Vagina (tissue), 2 donors: ENCODE measurements at regions not wholly inside any gene's neighbourhood (a gene's known extent, or its start where the extent isn't known, plus 50 kb on each side); places are given as distances from the start of the nearest gene placed in this dataset.

Experiments used
- DNase-seq, 2 donors: peaks; one replicate each; pipeline ENCODE4 v3.0.0-alpha.2; 2017; ENCODE audit errors: extremely low spot score in 2 of 2
- H3K27ac ChIP-seq: fragments of 200-600 bp; sonication (generic); one replicate; pipeline ENCODE4 v1.5.1; 2019
- H3K27me3 ChIP-seq: fragments of 200-600 bp; sonication (generic); one replicate; pipeline ENCODE4 v1.5.1; 2019
- H3K36me3 ChIP-seq, 2 donors: fragments of 200-600 bp; sonication (generic); one replicate each; pipeline ENCODE4 v1.5.1; 2017 to 2019
- H3K4me1 ChIP-seq: fragments of 200-600 bp; sonication (generic); one replicate; pipeline ENCODE4 v1.5.1; 2019
- H3K4me3 ChIP-seq, 2 donors: fragments of 200-600 bp; sonication (generic); 1 replicate in 1 of 2; 2 replicates in 1 of 2; pipeline ENCODE4 v1.5.1; 2016 to 2019
- H3K9me3 ChIP-seq: fragments of 200-600 bp; sonication (generic); one replicate; pipeline ENCODE4 v1.5.1; 2019
- POLR2A ChIP-seq, 2 donors: fragments of 450-650 bp; IDR thresholded peaks; one replicate each; pipeline ENCODE4 v1.6.1; 2017; ENCODE audit warnings: antibody characterized with exemption in 2 of 2, mild to moderate bottlenecking in 2 of 2, moderate library complexity in 2 of 2
- POLR2AphosphoS5 ChIP-seq, 2 donors: sonication (generic); formaldehyde crosslinking; IDR thresholded peaks; one replicate each; pipeline ENCODE4 v1.9.0; 2017; ENCODE audit warnings: antibody characterized with exemption in 2 of 2, mild to moderate bottlenecking in 2 of 2, low read depth in 1 of 2; ENCODE audit not compliant: insufficient read depth in 1 of 2
- intact Hi-C: fragments of 100-400 bp; cut with DNase I; formaldehyde crosslinking; loops from one replicate; pipeline ENCODE4 v1.15.1; 2023
- TF ChIP-seq, protein P1 (sequence below), 3 experiments: fragments of 450-650 bp in 2 of 3; fragments of 200-600 bp in 1 of 3; sonication (generic) in 1 of 3; IDR thresholded peaks; one replicate each; pipeline ENCODE4 v1.5.1; 2017 to 2019; ENCODE audit warnings: antibody characterized with exemption in 3 of 3, mild to moderate bottlenecking in 2 of 3, moderate library complexity in 2 of 3

DNA sequence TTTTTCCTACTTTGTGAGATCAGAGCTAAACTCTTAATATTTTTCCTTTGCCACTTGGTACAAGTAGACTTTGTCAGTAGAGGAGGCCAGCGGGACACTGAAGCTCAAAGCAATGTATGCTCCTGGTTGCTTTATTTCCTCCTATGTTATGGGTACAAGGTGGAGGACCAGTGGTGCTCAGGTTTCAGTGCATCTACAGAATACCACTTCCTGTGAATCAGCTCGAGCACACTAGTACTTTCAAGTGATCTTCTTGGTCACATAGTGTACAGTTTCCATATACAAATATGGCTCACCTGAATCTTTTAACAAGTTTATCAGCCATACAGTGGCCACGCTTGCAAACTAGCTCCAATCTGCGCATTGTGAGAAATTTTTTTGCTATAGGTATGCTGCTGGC is 1674.8 kb upstream of the TMEFF2 start:
- no peak for DNase-seq
- TF ChIP-seq, protein P1, sequence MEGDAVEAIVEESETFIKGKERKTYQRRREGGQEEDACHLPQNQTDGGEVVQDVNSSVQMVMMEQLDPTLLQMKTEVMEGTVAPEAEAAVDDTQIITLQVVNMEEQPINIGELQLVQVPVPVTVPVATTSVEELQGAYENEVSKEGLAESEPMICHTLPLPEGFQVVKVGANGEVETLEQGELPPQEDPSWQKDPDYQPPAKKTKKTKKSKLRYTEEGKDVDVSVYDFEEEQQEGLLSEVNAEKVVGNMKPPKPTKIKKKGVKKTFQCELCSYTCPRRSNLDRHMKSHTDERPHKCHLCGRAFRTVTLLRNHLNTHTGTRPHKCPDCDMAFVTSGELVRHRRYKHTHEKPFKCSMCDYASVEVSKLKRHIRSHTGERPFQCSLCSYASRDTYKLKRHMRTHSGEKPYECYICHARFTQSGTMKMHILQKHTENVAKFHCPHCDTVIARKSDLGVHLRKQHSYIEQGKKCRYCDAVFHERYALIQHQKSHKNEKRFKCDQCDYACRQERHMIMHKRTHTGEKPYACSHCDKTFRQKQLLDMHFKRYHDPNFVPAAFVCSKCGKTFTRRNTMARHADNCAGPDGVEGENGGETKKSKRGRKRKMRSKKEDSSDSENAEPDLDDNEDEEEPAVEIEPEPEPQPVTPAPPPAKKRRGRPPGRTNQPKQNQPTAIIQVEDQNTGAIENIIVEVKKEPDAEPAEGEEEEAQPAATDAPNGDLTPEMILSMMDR (IDR thresholded peaks at IDR 0.05), result no peak
- no peak for TF ChIP-seq POLR2AphosphoS5 (IDR thresholded peaks at IDR 0.05; ENCODE audit: insufficient read depth in 1 of 2, low read depth in 1 of 2)
- no peak for TF ChIP-seq POLR2A (IDR thresholded peaks at IDR 0.05)
- no peak overlapping the region for H3K4me3 ChIP-seq
- intact Hi-C loops, result no loop called here
- no peaks in the 10 kb centered on the region for H3K9me3 ChIP-seq
- H3K4me1 ChIP-seq, result no peaks in the 10 kb centered on the region
- H3K27ac ChIP-seq, result no peak overlapping the region
- no peaks in the 10 kb centered on the region for H3K27me3 ChIP-seq
- H3K36me3 ChIP-seq, result no peaks in the 10 kb centered on the region

DNA sequence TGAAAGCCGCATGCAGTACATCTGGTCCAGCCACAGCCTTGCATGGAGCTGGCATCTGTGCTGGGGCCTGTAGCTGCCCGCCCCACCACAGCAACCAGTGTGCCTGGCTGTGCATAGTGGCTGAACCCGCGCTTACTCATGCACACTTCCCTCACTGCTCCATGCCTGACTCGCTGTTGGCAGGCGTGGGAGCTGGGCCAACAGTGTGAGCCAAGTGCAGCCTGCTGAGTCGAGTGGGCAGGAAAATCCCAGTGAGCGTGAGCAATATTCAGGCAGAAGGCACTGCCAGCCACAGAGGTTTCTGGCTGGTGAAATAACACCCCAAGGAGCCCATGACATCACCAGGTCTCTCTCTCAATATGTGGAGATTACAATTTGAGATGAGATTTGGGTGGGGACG is 1674.1 kb upstream of the TMEFF2 start:
- H3K4me3 ChIP-seq, result no peak overlapping the region
- no peak for TF ChIP-seq POLR2AphosphoS5 (IDR thresholded peaks at IDR 0.05; ENCODE audit: insufficient read depth in 1 of 2, low read depth in 1 of 2)
- TF ChIP-seq, protein P1 (IDR thresholded peaks at IDR 0.05), result no peak
- TF ChIP-seq POLR2A (IDR thresholded peaks at IDR 0.05), result no peak
- no peak overlapping the region for H3K27ac ChIP-seq

GRCh38 chr2:193868132-193868531 is 1673.4 kb upstream of the TMEFF2 start:
- TF ChIP-seq, protein P1 (IDR thresholded peaks at IDR 0.05), result no peak
- TF ChIP-seq POLR2A (IDR thresholded peaks at IDR 0.05) (no peak), POLR2AphosphoS5 (IDR thresholded peaks at IDR 0.05; ENCODE audit: insufficient read depth in 1 of 2, low read depth in 1 of 2) (no peak)
- intact Hi-C loops, result no loop called here
- Histone ChIP-seq H3K4me1 (no peaks in the 10 kb centered on the region), H3K27ac (no peak overlapping the region), H3K27me3 (no peaks in the 10 kb centered on the region), H3K9me3 (no peaks in the 10 kb centered on the region), H3K4me3 (no peak overlapping the region), H3K36me3 (no peaks in the 10 kb centered on the region)
- peak in 1 of 2 donors; percentile 94 for DNase-seq

More for the DNA sequence above, 1674.1 kb upstream of the TMEFF2 start:
- H3K4me1 ChIP-seq, result no peaks in the 10 kb centered on the region
- peak in 1 of 2 donors; percentile 88 for DNase-seq
- intact Hi-C loops, result no loop called here
- H3K9me3 ChIP-seq, result no peaks in the 10 kb centered on the region
- no peaks in the 10 kb centered on the region for H3K36me3 ChIP-seq
- no peaks in the 10 kb centered on the region for H3K27me3 ChIP-seq

DNA sequence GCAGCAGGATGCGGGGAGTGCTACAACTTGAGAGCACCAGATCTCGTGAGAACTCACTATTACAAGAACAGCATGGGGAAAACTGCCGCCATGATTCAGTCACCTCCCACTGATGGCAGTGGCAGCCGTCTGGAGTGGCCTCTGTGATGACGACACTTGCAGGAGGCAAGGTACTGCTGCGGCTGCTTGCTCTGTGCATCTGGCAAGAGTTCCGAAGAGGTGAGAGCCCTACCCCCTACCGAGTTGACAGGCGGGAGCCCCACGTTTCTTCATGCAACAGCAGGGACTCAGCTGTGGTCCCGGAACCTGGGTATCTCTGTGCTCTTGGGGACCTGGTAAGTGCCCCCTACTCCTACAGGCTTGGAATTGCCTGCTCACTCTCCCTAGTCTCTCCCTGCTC is 1672.7 kb upstream of the TMEFF2 start:
- TF ChIP-seq, protein P1 (IDR thresholded peaks at IDR 0.05), result no peak
- TF ChIP-seq POLR2AphosphoS5 (IDR thresholded peaks at IDR 0.05; ENCODE audit: insufficient read depth in 1 of 2, low read depth in 1 of 2) (no peak), POLR2A (IDR thresholded peaks at IDR 0.05) (no peak)
- H3K4me3 ChIP-seq, result no peak overlapping the region
- no peaks in the 10 kb centered on the region for H3K27me3 ChIP-seq
- intact Hi-C loops, result no loop called here
- DNase-seq, result peak in 1 of 2 donors; percentile 91
- no peak overlapping the region for H3K27ac ChIP-seq
- no peaks in the 10 kb centered on the region for H3K9me3 ChIP-seq
- no peaks in the 10 kb centered on the region for H3K4me1 ChIP-seq
- no peaks in the 10 kb centered on the region for H3K36me3 ChIP-seq

- H3K4me1 ChIP-seq, result no peaks in the 10 kb centered on the region
- no peak overlapping the region for H3K27ac ChIP-seq
- intact Hi-C loops, result no loop called here
- TF ChIP-seq, protein P1 (IDR thresholded peaks at IDR 0.05), result no peak
- TF ChIP-seq POLR2AphosphoS5 (IDR thresholded peaks at IDR 0.05; ENCODE audit: insufficient read depth in 1 of 2, low read depth in 1 of 2) (no peak), POLR2A (IDR thresholded peaks at IDR 0.05) (no peak)
- H3K27me3 ChIP-seq, result no peaks in the 10 kb centered on the region
- no peak for DNase-seq
- no peaks in the 10 kb centered on the region for H3K36me3 ChIP-seq
- no peaks in the 10 kb centered on the region for H3K9me3 ChIP-seq
- H3K4me3 ChIP-seq, result no peak overlapping the region
Observed at GRCh38 chr2:193861557-193861956, 1666.8 kb upstream of the TMEFF2 start.
